OCI-LY7 (cell line): ENCODE measurements at regions not wholly inside any gene's neighbourhood (a gene's known extent, or its start where the extent isn't known, plus 50 kb on each side); places are given as distances from the start of the nearest gene placed in this dataset.

Experiments
- BruUV-seq: library from RNA; stranded (reverse); fragments of 400-500 nt; replicated peaks from 2 replicates; lab custom pipeline; 2021; lab: Mats Ljungman, UMichigan
- CTCF ChIA-PET: fragments of 300-600 bp; sonication (Branson Sonifier 250); formaldehyde crosslinking; loops from one replicate; lab custom pipeline; 2022; ENCODE audit warnings: antibody characterized with exemption; ENCODE audit not compliant: unreplicated experiment; lab: Charles Lee
- POLR2A ChIA-PET: fragments of 300-600 bp; sonication (Branson Sonifier 250); formaldehyde crosslinking; loops from one replicate; lab custom pipeline; 2022; ENCODE audit warnings: antibody characterized with exemption; lab: Charles Lee
- DNase-seq: peaks from one replicate; pipeline ENCODE4 v3.0.0-alpha.2; 2015; ENCODE audit warnings: low spot score
- H2AFZ ChIP-seq: fragments of 200-600 bp; sonication (generic), shearing (Covaris generic); 2 replicates; pipeline ENCODE4 v1.6.1; 2014; ENCODE audit warnings: mild to moderate bottlenecking, antibody characterized with exemption, low read length, moderate library complexity
- H3K27ac ChIP-seq: fragments of 200-600 bp; sonication (generic); 2 replicates; pipeline ENCODE4 v1.5.1; 2014; ENCODE audit warnings: mixed run types, low read depth, mild to moderate bottlenecking, moderate library complexity, low read length, inconsistent platforms; ENCODE audit not compliant: poor library complexity, severe bottlenecking
- H3K36me3 ChIP-seq: fragments of 200-600 bp; sonication (generic); 2 replicates; pipeline ENCODE4 v1.6.1; 2014; ENCODE audit warnings: mild to moderate bottlenecking, antibody characterized with exemption, low read length, moderate library complexity, mixed read lengths; ENCODE audit not compliant: insufficient read depth
- H3K4me1 ChIP-seq: fragments of 200-600 bp; sonication (generic); 2 replicates; pipeline ENCODE4 v1.5.1; 2014; ENCODE audit warnings: mild to moderate bottlenecking, low read length; ENCODE audit not compliant: insufficient read depth, poor library complexity, severe bottlenecking
- H3K4me2 ChIP-seq: fragments of 200-600 bp; sonication (generic); 2 replicates; pipeline ENCODE4 v1.6.1; 2014; ENCODE audit warnings: mild to moderate bottlenecking, low read length
- H3K4me3 ChIP-seq: fragments of 200-600 bp; sonication (generic); 2 replicates; pipeline ENCODE4 v1.5.1; 2014; ENCODE audit warnings: mild to moderate bottlenecking, low read depth, low read length; ENCODE audit not compliant: poor library complexity, severe bottlenecking
- H3K79me2 ChIP-seq: fragments of 200-600 bp; sonication (generic); 2 replicates; pipeline ENCODE4 v1.6.1; 2016; ENCODE audit warnings: low read depth, mild to moderate bottlenecking, low read length, moderate library complexity, mixed read lengths; ENCODE audit not compliant: insufficient read depth
- H3K9me2 ChIP-seq: fragments of 200-600 bp; sonication (generic); 2 replicates; pipeline ENCODE4 v1.6.1; 2016; ENCODE audit warnings: mild to moderate bottlenecking, low read length, mixed read lengths; ENCODE audit not compliant: insufficient read depth
- H3K9me3 ChIP-seq: fragments of 200-600 bp; sonication (generic); 2 replicates; pipeline ENCODE4 v1.6.1; 2014; ENCODE audit warnings: mild to moderate bottlenecking, mixed run types, low read length, mixed read lengths
- H4K20me1 ChIP-seq: fragments of 200-600 bp; sonication (generic); 2 replicates; pipeline ENCODE4 v1.6.1; 2014; ENCODE audit warnings: mild to moderate bottlenecking, antibody characterized with exemption, low read length, moderate library complexity, mixed read lengths; ENCODE audit not compliant: insufficient read depth
- EZH2phosphoT487 ChIP-seq: fragments of 200-600 bp; sonication (generic); IDR thresholded peaks from 2 replicates; pipeline ENCODE4 v1.6.1; 2018; ENCODE audit warnings: low read depth, borderline replicate concordance, mild to moderate bottlenecking, mixed run types, antibody characterized with exemption, low read length, moderate library complexity, mixed read lengths
- intact Hi-C: fragments of 100-400 bp; cut with micrococcal nuclease; formaldehyde crosslinking; loops from one replicate; pipeline ENCODE4 v1.10.0; 2022; ENCODE audit not compliant: unreplicated experiment
- TF ChIP-seq, protein P1 (sequence below): fragments of 200-600 bp; sonication (generic); conservative IDR thresholded peaks from 2 replicates; pipeline ENCODE4 v1.5.1; 2014; ENCODE audit warnings: mild to moderate bottlenecking, antibody characterized with exemption, low read length, moderate library complexity, mixed read lengths

DNA sequence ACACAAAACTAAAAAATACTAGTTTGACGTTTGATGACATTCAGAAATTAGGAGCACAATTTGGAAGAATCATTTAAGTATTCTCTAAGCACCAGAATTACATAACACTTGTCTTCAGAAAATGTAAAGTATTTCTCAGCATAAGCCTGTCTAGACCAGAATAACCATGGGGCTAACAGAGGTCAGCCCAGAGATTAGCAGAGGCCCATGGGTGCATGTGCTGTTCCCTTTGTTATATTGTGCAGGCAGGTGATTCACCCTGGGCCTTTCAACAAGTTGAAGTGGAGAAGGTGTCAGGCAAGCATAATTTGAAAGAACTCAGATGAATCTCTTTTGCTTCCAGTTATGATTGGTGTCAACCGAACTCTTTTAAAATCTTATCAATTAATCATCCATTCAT, 227.9 kb downstream of the LURAP1L start:
- H3K9me2 ChIP-seq, result no peaks in the 10 kb centered on the region
- no peak for DNase-seq
- POLR2A ChIA-PET, result no interaction called here
- H3K4me2 ChIP-seq, result no peak overlapping the region
- H3K4me1 ChIP-seq, result no peaks in the 10 kb centered on the region
- intact Hi-C loops, result no loop called here
- no peak overlapping the region for H2AFZ ChIP-seq
- CTCF ChIA-PET, result no interaction called here
- H3K4me3 ChIP-seq, result no peak overlapping the region
- BruUV-seq, result no TSS peak
- H3K9me3 ChIP-seq, result no peaks in the 10 kb centered on the region
- H3K36me3 ChIP-seq, result no peaks in the 10 kb centered on the region
- no peaks in the 10 kb centered on the region for H3K79me2 ChIP-seq
- no peak for TF ChIP-seq EZH2phosphoT487
- TF ChIP-seq, protein P1, sequence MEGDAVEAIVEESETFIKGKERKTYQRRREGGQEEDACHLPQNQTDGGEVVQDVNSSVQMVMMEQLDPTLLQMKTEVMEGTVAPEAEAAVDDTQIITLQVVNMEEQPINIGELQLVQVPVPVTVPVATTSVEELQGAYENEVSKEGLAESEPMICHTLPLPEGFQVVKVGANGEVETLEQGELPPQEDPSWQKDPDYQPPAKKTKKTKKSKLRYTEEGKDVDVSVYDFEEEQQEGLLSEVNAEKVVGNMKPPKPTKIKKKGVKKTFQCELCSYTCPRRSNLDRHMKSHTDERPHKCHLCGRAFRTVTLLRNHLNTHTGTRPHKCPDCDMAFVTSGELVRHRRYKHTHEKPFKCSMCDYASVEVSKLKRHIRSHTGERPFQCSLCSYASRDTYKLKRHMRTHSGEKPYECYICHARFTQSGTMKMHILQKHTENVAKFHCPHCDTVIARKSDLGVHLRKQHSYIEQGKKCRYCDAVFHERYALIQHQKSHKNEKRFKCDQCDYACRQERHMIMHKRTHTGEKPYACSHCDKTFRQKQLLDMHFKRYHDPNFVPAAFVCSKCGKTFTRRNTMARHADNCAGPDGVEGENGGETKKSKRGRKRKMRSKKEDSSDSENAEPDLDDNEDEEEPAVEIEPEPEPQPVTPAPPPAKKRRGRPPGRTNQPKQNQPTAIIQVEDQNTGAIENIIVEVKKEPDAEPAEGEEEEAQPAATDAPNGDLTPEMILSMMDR, result no peak
- no peaks in the 10 kb centered on the region for H4K20me1 ChIP-seq
- no peak overlapping the region for H3K27ac ChIP-seq

DNA sequence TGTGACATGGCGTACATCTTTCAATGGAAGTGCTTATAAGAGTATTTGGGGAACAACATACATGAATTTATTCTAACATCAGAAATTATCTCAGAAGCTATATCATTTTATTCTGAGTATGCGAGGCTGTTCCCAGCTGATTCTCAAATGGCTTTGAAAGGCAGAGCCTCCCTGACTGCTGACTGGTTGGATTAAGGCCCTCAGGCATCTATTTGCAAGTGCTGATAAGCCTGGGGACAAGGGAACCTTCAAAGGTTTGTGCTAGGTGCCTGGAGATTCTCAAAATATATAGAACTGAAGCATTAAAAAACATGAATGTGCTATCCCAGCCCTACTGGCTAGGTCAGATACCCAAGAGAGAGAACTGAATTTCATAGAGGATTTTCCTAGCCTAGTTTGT, 235.1 kb downstream of the LURAP1L start:
- Histone ChIP-seq H3K27ac (no peak overlapping the region), H2AFZ (no peak overlapping the region), H3K36me3 (no peaks in the 10 kb centered on the region), H3K9me2 (no peaks in the 10 kb centered on the region), H3K79me2 (no peaks in the 10 kb centered on the region), H3K9me3 (no peaks in the 10 kb centered on the region), H3K4me1 (no peaks in the 10 kb centered on the region), H4K20me1 (no peaks in the 10 kb centered on the region), H3K4me2 (no peak overlapping the region), H3K4me3 (no peak overlapping the region)
- TF ChIP-seq, protein P1, result no peak
- TF ChIP-seq EZH2phosphoT487, result no peak
- intact Hi-C loops, result no loop called here
- BruUV-seq, result no TSS peak
- CTCF ChIA-PET, result no interaction called here
- no peak for DNase-seq
- POLR2A ChIA-PET, result interaction anchor here (0.6 kb wide), 1 partner anchor 95 kb away, joined by 3 read pairs; no protein-coding TSS in a partner anchor

DNA sequence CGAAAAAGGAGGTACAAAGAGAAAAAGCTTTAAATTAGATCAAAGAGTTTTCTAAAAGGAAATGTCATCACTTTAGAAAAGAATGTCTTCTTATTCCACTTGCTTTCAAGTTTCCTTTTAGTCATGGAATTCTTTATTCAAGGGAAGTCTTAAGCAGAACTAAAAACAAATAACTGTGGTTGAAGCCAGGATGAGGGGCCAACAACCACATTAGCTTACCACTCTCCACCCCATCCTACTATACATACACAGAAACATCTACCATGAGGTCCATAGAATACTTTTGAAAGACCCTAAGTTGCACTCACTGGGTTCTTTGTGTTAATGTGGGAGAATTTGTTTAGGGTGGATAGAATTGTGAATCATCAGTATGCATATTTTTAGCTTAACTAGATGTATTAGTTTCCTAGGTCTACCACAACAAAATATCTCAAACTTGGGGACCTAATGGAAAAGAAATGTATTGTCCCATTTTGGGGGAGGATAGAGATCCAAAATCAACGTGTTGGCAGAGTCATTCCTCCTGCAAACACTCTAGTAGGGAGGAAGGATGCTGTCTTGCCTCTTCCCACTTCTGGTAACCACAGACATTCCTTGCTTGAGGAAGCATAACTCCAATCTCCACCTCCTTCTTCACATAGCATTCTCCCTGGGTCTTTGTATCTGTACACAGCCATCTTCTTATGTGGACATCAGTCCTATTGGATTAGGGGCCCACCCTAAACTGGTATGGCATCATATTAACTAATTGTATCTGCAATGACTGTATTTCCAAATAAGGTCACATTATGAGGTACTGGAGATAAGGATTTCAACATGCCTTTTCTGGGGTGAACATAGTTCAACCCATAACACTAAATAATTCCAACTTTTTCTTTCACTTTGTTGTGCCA, 239.4 kb downstream of the LURAP1L start:
- H3K27ac ChIP-seq, result no peak overlapping the region
- no peak overlapping the region for H2AFZ ChIP-seq
- no peak for TF ChIP-seq EZH2phosphoT487
- TF ChIP-seq, protein P1, result no peak
- H3K4me2 ChIP-seq, result no peak overlapping the region
- H3K9me2 ChIP-seq, result no peaks in the 10 kb centered on the region
- no peaks in the 10 kb centered on the region for H3K4me1 ChIP-seq
- H3K9me3 ChIP-seq, result no peaks in the 10 kb centered on the region
- DNase-seq, result no peak
- POLR2A ChIA-PET, result interaction anchor here (0.6 to 0.7 kb wide), 2 partner anchors 12 to 18 kb away, joined by 3 to 4 read pairs; no protein-coding TSS in a partner anchor
- H3K36me3 ChIP-seq, result no peaks in the 10 kb centered on the region
- intact Hi-C loops, result no loop called here
- H3K79me2 ChIP-seq, result no peaks in the 10 kb centered on the region
- H3K4me3 ChIP-seq, result no peak overlapping the region
- no peaks in the 10 kb centered on the region for H4K20me1 ChIP-seq
- CTCF ChIA-PET, result no interaction called here
- BruUV-seq, result no TSS peak
